SHP77 (cell line): ENCODE measurements at regions not wholly inside any gene's neighbourhood (a gene's known extent, or its start where the extent isn't known, plus 50 kb on each side); places are given as distances from the start of the nearest gene placed in this dataset.

Source experiments
- DNase-seq, 2 experiments: peaks; one replicate each; lab custom pipeline; 2025; lab: John Stamatoyannopoulos, UW

DNA sequence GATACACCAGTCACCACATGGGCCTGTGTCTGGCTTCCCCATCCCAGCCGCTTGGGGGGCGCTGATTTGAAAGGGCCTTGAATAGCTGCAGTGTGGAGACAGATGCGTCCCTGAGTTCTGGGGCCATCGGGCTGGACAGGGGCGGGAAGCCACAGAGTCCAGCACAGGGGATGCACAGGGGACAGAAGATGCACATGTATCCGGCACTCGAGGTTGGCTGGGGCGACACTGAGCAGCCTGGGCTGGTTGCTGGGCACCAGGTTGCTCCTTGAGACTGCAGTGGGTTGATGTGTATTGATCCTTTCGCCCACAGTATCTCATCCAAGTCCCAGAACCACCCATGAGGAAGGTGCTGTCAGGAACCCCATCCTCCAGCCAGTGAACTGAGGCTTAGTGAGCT, 99.3 kb upstream of the SYT13 start:
- DNase-seq, result no peak

DNA sequence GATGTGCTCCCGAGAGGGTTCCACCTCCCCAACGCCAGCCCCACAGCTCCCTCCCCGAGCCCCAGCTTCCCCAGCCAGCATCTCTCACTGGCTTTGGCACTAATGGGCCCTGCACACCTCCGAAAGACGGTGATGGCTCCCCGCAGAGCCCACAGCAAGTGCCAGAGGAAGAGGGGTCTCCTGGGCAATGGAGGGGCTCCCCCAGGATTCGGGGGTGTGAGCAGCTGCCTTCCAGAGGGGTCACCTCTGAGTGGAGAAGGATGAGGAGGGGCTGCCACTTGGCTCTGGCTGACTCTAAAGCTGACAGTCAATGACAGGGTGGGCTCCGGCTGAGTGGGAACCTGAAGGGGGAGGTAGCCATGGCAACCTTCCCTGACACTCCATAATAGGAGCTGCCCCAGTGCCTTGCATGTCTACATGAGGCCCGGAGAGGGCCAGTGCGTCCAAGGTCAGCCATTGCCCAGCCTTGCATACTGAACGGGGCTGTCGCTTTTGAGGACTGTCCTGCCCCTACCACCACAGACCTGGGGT, 98.6 kb upstream of the SYT13 start:
- no peak for DNase-seq

DNA sequence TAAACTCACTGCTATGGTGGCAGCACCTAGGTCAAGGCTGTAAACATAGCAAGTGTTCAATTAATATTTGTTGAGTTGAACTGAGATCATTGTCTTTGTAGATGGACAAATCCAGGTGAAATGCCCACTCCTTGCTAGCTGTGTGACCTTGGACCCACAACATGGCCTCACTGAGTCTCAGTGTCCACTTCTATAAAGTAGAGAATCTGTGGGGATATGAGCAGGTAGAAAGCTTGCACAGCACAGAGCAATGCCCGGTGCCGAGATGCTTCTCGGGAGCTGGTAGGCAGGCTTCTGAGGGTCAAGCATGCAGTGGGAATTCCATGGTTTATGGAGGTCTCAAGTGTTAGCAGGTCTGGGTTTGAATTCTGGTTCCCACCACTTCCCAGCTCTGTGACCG, 97.9 kb upstream of the SYT13 start:
- no peak for DNase-seq

DNA sequence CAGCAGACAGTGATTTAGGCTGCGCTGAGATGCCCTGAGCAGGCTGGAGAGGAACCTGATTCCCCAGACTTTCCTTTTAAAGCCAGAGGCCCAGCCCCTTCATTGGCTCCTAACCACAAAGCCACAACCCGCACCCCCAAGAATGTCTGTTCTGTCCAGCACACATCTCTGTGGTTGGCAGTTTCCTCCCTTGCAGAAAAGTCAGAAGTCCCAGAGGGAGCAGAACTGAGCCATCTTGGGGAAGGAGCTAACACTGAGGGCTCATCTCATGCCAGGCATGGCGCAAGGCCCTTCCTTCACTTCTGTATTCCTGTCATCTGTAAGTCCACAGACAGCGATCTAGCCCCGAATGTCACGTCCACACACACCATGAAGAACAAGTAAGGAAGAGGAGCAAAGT, 97.1 kb upstream of the SYT13 start:
- DNase-seq, result no peak

DNA sequence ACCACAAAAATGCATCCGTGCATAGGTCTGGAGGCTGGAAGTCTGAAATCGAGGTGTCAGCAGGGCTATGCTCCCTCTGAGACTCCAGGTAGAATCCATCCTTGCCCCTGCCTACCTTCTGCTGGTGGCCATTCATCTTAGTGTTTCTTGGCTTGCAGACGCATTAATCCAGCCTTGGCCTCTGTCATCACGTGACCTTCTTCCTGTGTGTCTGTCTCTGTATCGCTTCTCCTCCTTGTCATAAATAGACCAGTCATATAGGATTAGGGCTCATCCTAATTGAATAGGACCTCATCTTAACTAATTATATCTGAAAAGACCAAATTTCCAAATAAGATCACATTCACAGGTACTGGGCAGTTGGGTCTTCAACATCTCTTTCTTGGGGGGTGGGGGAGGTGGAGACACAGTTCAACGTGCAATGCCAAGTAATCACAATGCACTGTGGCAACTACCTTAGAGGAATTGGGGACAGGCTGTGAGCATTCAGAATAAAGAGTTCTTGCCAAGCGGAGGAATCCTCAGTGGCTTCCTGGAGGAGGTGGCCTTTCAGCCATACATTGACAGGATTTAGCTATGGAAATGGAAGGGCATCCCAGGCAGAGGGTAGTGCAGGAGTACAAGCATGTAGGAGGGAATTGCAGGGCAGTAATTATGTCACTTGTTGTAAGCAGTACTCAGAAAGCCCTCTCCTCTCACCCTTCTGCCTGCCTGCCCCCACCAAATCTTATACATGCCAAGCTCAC, 96.2 kb upstream of the SYT13 start:
- DNase-seq, result no peak

DNA sequence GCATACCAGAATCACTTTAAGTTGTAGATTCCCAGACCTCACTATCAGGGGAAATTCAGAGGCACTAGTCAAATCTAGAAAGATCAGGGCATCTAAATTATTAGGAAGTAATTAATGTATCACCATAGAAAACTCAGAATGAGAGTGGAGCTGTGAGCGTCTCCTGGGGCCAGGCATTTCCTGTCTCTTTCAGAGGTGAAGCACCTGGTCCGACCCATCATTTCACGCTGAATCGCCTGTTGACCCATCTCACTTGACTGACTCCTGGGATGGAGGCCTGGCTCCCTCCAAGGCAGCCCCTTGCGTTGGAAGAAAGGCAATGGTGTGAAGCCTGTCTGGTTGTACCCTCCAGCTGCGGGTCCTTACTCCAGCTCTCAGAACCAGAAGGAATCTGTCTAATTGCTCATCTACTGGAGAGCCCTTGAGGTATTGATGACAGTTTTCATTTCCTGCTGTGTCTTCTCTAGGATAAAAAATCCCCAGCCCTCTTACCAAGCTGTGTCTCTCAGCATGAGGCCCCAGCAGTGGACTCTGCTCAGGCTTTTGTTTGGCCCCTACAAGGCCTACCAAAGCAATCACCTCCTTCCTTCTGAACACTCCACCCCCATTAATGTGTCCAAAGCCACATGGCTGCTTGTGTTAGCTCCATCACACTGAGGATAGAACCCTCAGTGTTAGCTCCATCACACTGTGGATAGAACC, 93.2 kb upstream of the SYT13 start:
- DNase-seq, result no peak

GRCh38 chr11:45378516-45378915, 92.4 kb upstream of the SYT13 start:
- no peak for DNase-seq

GRCh38 chr11:45374653-45375059, 88.5 kb upstream of the SYT13 start:
- DNase-seq, result no peak

- DNase-seq, result no peak
These were observed 88.0 kb upstream of the SYT13 start for GRCh38 chr11:45374130-45374529.

GRCh38 chr11:45373506-45374035, 87.4 kb upstream of the SYT13 start:
- no peak for DNase-seq

- DNase-seq, result peak; percentile 78 to 86
These were observed 86.3 kb upstream of the SYT13 start for GRCh38 chr11:45372414-45372813.

- DNase-seq, result peak; percentile 77 to 78
These were observed 85.3 kb upstream of the SYT13 start for GRCh38 chr11:45371251-45372115.

DNA sequence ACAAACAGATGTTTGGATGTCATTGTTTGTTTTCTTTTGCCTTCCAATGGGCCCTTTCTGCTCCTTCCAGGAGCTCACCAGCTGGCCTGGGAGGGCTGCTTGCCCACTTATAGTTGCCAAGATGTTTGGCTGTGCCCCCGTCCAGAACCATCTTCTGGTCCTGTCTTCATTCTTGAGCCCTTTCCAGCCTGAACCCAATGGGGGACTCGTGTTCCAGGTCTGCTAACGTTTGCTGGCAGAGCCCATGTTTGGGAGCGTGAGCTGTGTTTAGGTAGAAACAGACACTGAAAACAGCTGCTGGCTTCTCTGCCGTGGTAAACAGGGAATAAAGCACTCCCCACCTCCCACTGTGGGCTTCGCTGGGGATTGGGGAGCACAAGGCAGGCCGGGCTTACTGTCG, 83.2 kb upstream of the SYT13 start:
- DNase-seq, result no peak

GRCh38 chr11:45368697-45369096, 82.6 kb upstream of the SYT13 start:
- no peak for DNase-seq

DNA sequence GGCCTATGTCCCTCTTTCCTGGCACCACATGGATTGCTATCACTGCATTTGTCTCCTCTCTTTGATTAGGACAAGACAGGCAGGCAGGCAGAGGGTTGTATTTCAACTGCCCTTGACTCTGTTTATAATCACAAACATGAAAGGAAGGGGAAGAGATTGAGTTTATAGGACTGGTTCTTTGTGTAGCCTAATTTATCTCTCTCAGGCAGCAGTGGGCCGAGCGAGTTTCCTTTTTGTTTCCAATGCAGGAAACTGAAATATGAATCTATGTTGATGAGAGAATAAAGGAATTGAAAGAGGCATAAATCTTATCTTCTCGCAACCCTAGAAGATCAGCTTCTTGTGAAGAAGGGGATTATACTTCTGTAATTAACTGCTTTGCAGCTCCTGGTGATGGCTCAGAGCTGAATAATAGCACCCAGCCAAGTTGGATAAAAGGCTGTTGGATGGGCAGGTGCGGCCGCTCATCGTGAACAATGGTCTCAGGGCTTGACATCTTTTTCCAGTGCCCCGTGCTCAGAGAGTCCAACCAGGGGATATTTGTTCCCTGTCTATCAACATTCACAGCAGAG, 80.6 kb upstream of the SYT13 start:
- no peak for DNase-seq

GRCh38 chr11:45365961-45366618, 79.9 kb upstream of the SYT13 start:
- DNase-seq, result no peak

DNA sequence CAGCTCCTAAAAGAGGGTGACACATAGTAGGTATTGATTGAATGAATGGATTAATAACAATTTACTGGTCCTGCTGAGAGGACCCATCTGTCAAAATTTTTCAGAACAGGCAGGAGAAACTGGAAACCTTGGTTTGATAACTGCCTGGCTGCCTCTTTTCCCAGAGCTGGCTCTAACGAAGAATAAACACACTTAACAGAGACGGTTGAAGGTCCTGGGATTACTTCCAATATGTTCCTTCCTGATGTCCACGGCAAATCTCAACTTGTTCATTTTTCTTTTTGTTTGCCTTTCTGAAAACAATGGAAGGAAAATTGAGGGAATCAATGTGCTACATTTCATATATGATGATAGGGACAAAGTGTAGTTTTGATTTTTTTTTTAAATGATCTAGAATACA, 76.5 kb upstream of the SYT13 start:
- DNase-seq, result no peak

DNA sequence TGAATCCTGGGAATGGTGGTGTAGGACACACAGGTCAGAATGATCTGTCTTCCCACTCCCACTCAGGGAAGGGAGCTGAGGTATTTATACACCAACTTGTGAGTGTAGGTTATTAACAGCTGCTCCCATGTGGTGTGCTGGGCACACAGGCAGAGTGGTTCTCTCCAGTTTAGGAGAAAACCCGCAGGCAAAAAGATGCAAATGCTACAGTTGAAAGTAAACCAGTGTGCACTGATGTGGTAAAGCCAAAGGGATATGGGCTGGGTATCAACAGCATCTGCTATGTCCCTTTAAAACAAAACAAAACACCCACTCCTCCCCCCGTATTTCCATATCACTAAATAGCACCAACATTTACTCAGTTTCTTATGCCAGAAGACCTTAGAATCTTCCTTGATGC, 75.4 kb upstream of the SYT13 start:
- DNase-seq, result no peak

DNA sequence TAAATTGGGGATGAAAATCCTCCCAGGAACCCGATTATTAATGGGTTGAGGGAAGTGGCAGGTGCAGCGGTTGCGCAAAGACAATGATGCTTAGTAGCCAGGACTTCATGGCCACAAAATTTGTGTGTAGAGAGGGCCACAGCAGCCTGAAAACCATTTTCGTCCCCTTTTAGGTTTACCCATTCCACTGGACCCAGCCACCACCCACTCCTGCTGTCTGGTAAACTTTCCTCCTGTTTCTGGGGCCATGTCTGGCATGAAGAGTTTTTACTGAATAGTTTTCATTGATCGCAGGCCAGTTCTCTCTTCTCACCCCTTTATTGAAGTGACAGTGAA, 69.5 kb upstream of the SYT13 start:
- DNase-seq, result no peak

DNA sequence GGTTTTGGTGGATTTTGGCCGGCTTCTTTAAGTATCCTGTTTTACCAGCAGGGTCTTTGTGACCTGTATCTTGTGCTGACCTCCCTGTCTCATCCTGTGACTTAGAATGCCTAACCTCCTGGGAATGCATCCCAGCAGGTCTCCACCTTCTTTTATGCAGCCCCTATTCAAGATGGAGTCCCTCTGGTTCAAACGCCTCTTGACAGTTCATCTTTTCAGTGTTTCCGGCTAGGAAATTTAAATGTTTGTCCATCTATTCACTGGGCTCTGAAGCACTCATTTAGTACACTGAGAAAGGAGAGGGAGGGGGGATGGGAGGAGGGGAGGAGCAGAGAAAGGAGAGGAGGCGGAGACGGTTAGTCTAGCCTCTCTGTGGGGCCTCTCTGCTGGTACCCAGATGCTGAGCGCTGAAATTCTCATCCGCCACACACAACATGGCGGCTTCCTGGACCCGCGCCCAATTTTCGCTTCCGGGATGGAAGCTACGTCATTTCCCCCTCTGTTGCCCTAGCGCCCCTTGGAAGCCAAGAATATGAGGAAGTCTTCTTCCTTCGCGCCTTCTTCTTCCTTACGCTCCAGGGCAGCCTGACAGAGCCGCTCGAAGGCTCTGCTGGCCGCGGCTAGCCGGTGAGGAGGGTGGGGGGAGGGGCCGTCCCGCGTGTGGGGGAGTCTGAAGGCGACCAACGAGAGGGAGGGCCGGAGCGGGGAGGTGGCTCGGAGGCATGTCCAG, 69.0 kb upstream of the SYT13 start:
- peak; percentile 78 to 93 for DNase-seq

DNA sequence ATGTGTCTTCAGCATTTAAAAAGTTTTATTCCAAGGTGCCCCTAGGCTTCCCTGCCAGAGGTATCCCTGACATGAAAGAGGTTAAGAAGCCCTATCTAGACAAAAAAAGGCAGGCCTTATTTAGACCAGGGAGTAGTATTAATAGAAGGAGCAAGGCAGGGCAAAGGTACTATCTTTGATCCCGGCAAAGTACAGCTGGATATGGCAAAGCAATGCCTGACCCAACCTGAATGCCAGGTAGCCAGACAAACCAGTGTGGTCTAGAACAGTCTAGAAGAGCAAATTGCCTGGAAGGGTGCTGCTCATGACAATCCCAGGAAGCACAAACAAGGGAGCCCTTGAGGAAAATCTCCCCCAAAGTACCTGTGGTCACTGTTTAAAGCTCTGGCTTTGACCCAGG, 62.6 kb upstream of the SYT13 start:
- no peak for DNase-seq
